ENCODE measurements at regions not wholly inside any gene's neighbourhood (a gene's known extent, or its start where the extent isn't known, plus 50 kb on each side); places are given as distances from the start of the nearest gene placed in this dataset.

- Histone ChIP-seq H3K4me1 (ENCODE audit: control insufficient read depth, extremely low read depth, insufficient read depth, low read length) (no peaks in the 10 kb centered on the region), H3K4me2 (ENCODE audit: control insufficient read depth, extremely low read depth, insufficient read depth, low read depth, low read length) (no peak overlapping the region), H3K4me3 (ENCODE audit: control insufficient read depth in 2 of 3, extremely low read depth in 1 of 3, insufficient read depth in 2 of 3, low read depth in 1 of 3, low read length in 3 of 3) (no peak overlapping the region), H3K79me2 (ENCODE audit: control insufficient read depth, insufficient read depth, low read length) (no peaks in the 10 kb centered on the region), H2AFZ (ENCODE audit: control insufficient read depth, low read length) (no peak overlapping the region), H3K27me3 (ENCODE audit: control insufficient read depth, extremely low read depth, insufficient read depth, low read length) (no peaks in the 10 kb centered on the region), H3K9ac (ENCODE audit: control insufficient read depth, extremely low read depth, insufficient read depth, low read length) (no peak overlapping the region), H3K36me3 (ENCODE audit: control insufficient read depth in 2 of 2, extremely low read depth in 1 of 2, insufficient read depth in 2 of 2, low read length in 2 of 2) (no peaks in the 10 kb centered on the region), H3K9me3 (ENCODE audit: control insufficient read depth, low read depth, low read length) (no peaks in the 10 kb centered on the region), H3K9me1 (ENCODE audit: control insufficient read depth, extremely low read depth, insufficient read depth, low read length) (no peaks in the 10 kb centered on the region), H3K27ac (ENCODE audit: control insufficient read depth, insufficient read depth, low read length) (no peak overlapping the region), H4K20me1 (ENCODE audit: control insufficient read depth, extremely low read depth, insufficient read depth, low read length) (no peaks in the 10 kb centered on the region)
- DNase-seq (ENCODE audit: low read depth, low spot score) (no peak), FAIRE-seq (no peak)
- dilution Hi-C loops (cut with MboI; ENCODE audit: extremely low pct_ligation_motif_present, low sequenced_read_pairs), result no loop called here
- TF ChIP-seq EZH2 (IDR thresholded peaks at IDR 0.05; ENCODE audit: low read length), result no peak
These were observed 573.0 kb upstream of the PCDH9 start for GRCh38 chr13:67803118-67803517.

GRCh38 chr13:67792151-67792676 lies 562.1 kb upstream of the PCDH9 start:
- H3K79me2 ChIP-seq (ENCODE audit: control insufficient read depth, insufficient read depth, low read length), result no peaks in the 10 kb centered on the region
- H3K9me3 ChIP-seq (ENCODE audit: control insufficient read depth, low read depth, low read length), result no peaks in the 10 kb centered on the region
- no peak overlapping the region for H3K9ac ChIP-seq (ENCODE audit: control insufficient read depth, extremely low read depth, insufficient read depth, low read length)
- DNase-seq (ENCODE audit: low read depth, low spot score), result no peak
- no peaks in the 10 kb centered on the region for H3K27me3 ChIP-seq (ENCODE audit: control insufficient read depth, extremely low read depth, insufficient read depth, low read length)
- dilution Hi-C loops (cut with MboI; ENCODE audit: extremely low pct_ligation_motif_present, low sequenced_read_pairs), result no loop called here
- H3K4me3 ChIP-seq (ENCODE audit: control insufficient read depth in 2 of 3, extremely low read depth in 1 of 3, insufficient read depth in 2 of 3, low read depth in 1 of 3, low read length in 3 of 3), result no peak overlapping the region
- FAIRE-seq, result no peak
- no peaks in the 10 kb centered on the region for H3K4me1 ChIP-seq (ENCODE audit: control insufficient read depth, extremely low read depth, insufficient read depth, low read length)
- no peaks in the 10 kb centered on the region for H4K20me1 ChIP-seq (ENCODE audit: control insufficient read depth, extremely low read depth, insufficient read depth, low read length)
- H3K4me2 ChIP-seq (ENCODE audit: control insufficient read depth, extremely low read depth, insufficient read depth, low read depth, low read length), result no peak overlapping the region
- H2AFZ ChIP-seq (ENCODE audit: control insufficient read depth, low read length), result no peak overlapping the region
- H3K9me1 ChIP-seq (ENCODE audit: control insufficient read depth, extremely low read depth, insufficient read depth, low read length), result no peaks in the 10 kb centered on the region
- H3K36me3 ChIP-seq (ENCODE audit: control insufficient read depth in 2 of 2, extremely low read depth in 1 of 2, insufficient read depth in 2 of 2, low read length in 2 of 2), result no peaks in the 10 kb centered on the region
- no peak for TF ChIP-seq CTCF (optimal IDR thresholded peaks at IDR 0.05 in 1 of 3, IDR thresholded peaks at IDR 0.05 in 1 of 3, conservative IDR thresholded peaks at IDR 0.05 in 1 of 3; ENCODE audit: extremely low read depth in 1 of 3, insufficient read depth in 2 of 3, low read length in 3 of 3)
- TF ChIP-seq EZH2 (IDR thresholded peaks at IDR 0.05; ENCODE audit: low read length), result no peak
- no peak overlapping the region for H3K27ac ChIP-seq (ENCODE audit: control insufficient read depth, insufficient read depth, low read length)

- no peaks in the 10 kb centered on the region for H3K4me1 ChIP-seq (ENCODE audit: control insufficient read depth, extremely low read depth, insufficient read depth, low read length)
- no peaks in the 10 kb centered on the region for H3K79me2 ChIP-seq (ENCODE audit: control insufficient read depth, insufficient read depth, low read length)
- no peak overlapping the region for H3K27ac ChIP-seq (ENCODE audit: control insufficient read depth, insufficient read depth, low read length)
- TF ChIP-seq CTCF (optimal IDR thresholded peaks at IDR 0.05 in 1 of 3, IDR thresholded peaks at IDR 0.05 in 1 of 3, conservative IDR thresholded peaks at IDR 0.05 in 1 of 3; ENCODE audit: extremely low read depth in 1 of 3, insufficient read depth in 2 of 3, low read length in 3 of 3) (no peak), EZH2 (IDR thresholded peaks at IDR 0.05; ENCODE audit: low read length) (no peak)
- H3K27me3 ChIP-seq (ENCODE audit: control insufficient read depth, extremely low read depth, insufficient read depth, low read length), result no peaks in the 10 kb centered on the region
- no peak overlapping the region for H3K4me2 ChIP-seq (ENCODE audit: control insufficient read depth, extremely low read depth, insufficient read depth, low read depth, low read length)
- H3K9ac ChIP-seq (ENCODE audit: control insufficient read depth, extremely low read depth, insufficient read depth, low read length), result no peak overlapping the region
- no peaks in the 10 kb centered on the region for H3K36me3 ChIP-seq (ENCODE audit: control insufficient read depth in 2 of 2, extremely low read depth in 1 of 2, insufficient read depth in 2 of 2, low read length in 2 of 2)
- H3K4me3 ChIP-seq (ENCODE audit: control insufficient read depth in 2 of 3, extremely low read depth in 1 of 3, insufficient read depth in 2 of 3, low read depth in 1 of 3, low read length in 3 of 3), result no peak overlapping the region
- dilution Hi-C loops (cut with MboI; ENCODE audit: extremely low pct_ligation_motif_present, low sequenced_read_pairs), result no loop called here
- H4K20me1 ChIP-seq (ENCODE audit: control insufficient read depth, extremely low read depth, insufficient read depth, low read length), result no peaks in the 10 kb centered on the region
- H3K9me1 ChIP-seq (ENCODE audit: control insufficient read depth, extremely low read depth, insufficient read depth, low read length), result no peaks in the 10 kb centered on the region
- H3K9me3 ChIP-seq (ENCODE audit: control insufficient read depth, low read depth, low read length), result no peaks in the 10 kb centered on the region
- no peak overlapping the region for H2AFZ ChIP-seq (ENCODE audit: control insufficient read depth, low read length)
- DNase-seq (ENCODE audit: low read depth, low spot score) (no peak), FAIRE-seq (no peak)
These were observed 560.9 kb upstream of the PCDH9 start for GRCh38 chr13:67791047-67791446.

Measured in keratinocyte (primary cell).